ENCODE measurements at regions not wholly inside any gene's neighbourhood (a gene's known extent, or its start where the extent isn't known, plus 50 kb on each side); places are given as distances from the start of the nearest gene placed in this dataset.

- WGBS (ENCODE audit: low lambda C conversion rate) = no CpG with 5 or more reads among the region's 1 CpG
- in situ Hi-C loops (cut with HindIII; ENCODE audit: extremely low pct_ligation_motif_present, low pct_unique_long_range_greater_than_20kb) (no loop called here), intact Hi-C loops (cut with micrococcal nuclease; ENCODE audit: unreplicated experiment) (no loop called here)
- Histone ChIP-seq H3K9ac (ENCODE audit: insufficient read depth, low read depth, low read length) (no peak overlapping the region), H3K27ac (ENCODE audit: extremely low read length, insufficient read depth, low read length) (no peak overlapping the region), H3K4me3 (replicated peaks in 1 of 3; ENCODE audit: insufficient read depth in 1 of 3, low read depth in 2 of 3, low read length in 3 of 3) (no peak overlapping the region), H3K9me3 (ENCODE audit: low read length) (no peaks in the 10 kb centered on the region; the same call in 1 of the 2 replicates), H3K36me3 (replicated peaks in 1 of 2; ENCODE audit: control insufficient read depth in 1 of 2, insufficient read depth in 2 of 2, low read length in 2 of 2) (no peaks in the 10 kb centered on the region), H3K4me2 (ENCODE audit: low read depth, low read length) (no peak overlapping the region), H2AFZ (ENCODE audit: low read length) (no peak overlapping the region), H3K79me2 (ENCODE audit: insufficient read depth, low read length) (no peaks in the 10 kb centered on the region), H4K20me1 (ENCODE audit: insufficient read depth, low read length) (no peaks in the 10 kb centered on the region), H3K4me1 (ENCODE audit: insufficient read depth, low read length) (no peaks in the 10 kb centered on the region), H3K27me3 (ENCODE audit: control insufficient read depth in 1 of 2, insufficient read depth in 2 of 2, low read length in 2 of 2) (no peaks in the 10 kb centered on the region)
- ChIA-PET POLR2A (no interaction called here), CTCF (ENCODE audit: low intra/inter-chr PET ratio, low total read pairs) (no interaction called here)
- TF ChIP-seq ZNF431 (CRISPR knock-in tag; IDR thresholded peaks at IDR 0.05; ENCODE audit: borderline replicate concordance, low read depth) (no peak), MEIS1 (CRISPR knock-in tag; IDR thresholded peaks at IDR 0.05; ENCODE audit: borderline replicate concordance) (no peak), NFYB (CRISPR knock-in tag; IDR thresholded peaks at IDR 0.05) (no peak)
- TF ChIP-seq, protein P1, sequence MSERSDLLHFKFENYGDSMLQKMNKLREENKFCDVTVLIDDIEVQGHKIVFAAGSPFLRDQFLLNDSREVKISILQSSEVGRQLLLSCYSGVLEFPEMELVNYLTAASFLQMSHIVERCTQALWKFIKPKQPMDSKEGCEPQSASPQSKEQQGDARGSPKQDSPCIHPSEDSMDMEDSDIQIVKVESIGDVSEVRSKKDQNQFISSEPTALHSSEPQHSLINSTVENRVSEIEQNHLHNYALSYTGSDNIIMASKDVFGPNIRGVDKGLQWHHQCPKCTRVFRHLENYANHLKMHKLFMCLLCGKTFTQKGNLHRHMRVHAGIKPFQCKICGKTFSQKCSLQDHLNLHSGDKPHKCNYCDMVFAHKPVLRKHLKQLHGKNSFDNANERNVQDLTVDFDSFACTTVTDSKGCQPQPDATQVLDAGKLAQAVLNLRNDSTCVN (CRISPR knock-in tag; IDR thresholded peaks at IDR 0.05; ENCODE audit: borderline replicate concordance) = no peak
- BruUV-seq (replicated peaks) = no TSS peak
- FAIRE-seq (no peak), ATAC-seq (no peak), DNase-seq (ENCODE audit: low spot score) (no peak)
These were observed 405.3 kb downstream of the MBD2 start for GRCh38 chr18:53819174-53819573.

DNA sequence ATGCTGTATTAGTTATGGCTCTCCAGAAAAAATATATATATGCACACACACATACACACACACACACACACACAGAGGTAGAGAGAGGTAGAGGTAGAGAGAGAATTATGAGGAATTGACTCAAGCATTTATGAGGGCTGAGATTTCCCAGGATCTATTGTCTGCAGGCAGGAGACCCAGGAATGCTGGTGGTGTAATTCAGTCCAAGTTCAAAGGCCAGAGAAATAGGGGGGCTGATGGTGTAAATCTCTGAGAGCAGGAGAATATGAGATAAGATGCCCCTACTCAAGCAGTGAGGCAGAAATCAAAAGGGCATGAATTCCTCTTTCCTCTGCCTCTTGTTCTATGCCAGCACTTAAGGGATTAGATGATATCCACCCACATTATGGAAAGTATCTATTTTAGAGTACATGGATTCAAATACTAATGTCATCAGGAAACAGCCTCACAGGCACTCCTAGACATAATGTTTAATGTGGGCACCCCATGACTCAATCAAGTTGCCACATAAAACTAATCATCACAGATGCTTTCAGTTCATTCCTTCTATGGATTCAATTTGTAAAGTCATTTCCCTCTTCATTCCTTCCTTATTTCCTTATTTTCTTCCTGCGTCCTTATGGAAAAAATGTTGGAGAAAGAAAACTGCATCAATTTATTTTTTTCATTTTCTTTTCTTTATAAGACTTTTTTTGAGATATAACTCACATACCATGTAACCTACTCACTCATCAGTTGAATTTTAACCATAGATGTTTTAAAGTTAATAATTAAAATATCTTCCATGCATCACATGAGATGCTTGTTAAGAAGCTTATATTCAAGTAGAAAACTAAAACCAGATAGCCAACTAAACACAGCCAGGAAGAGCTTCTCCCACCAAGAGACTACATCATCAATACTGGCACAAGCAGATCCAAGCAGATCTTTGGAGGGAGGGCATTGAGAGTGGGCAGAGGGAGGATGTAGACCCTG lies 406.2 kb downstream of the MBD2 start:
- ATAC-seq = no peak
- Histone ChIP-seq H3K36me3 (replicated peaks in 1 of 2; ENCODE audit: control insufficient read depth in 1 of 2, insufficient read depth in 2 of 2, low read length in 2 of 2) (no peaks in the 10 kb centered on the region), H3K27ac (ENCODE audit: extremely low read length, insufficient read depth, low read length) (no peak overlapping the region), H3K4me3 (replicated peaks in 1 of 3; ENCODE audit: insufficient read depth in 1 of 3, low read depth in 2 of 3, low read length in 3 of 3) (no peak overlapping the region), H3K4me1 (ENCODE audit: insufficient read depth, low read length) (no peaks in the 10 kb centered on the region), H3K4me2 (ENCODE audit: low read depth, low read length) (no peak overlapping the region), H2AFZ (ENCODE audit: low read length) (no peak overlapping the region), H3K79me2 (ENCODE audit: insufficient read depth, low read length) (no peaks in the 10 kb centered on the region), H3K9ac (ENCODE audit: insufficient read depth, low read depth, low read length) (no peak overlapping the region), H4K20me1 (ENCODE audit: insufficient read depth, low read length) (no peaks in the 10 kb centered on the region), H3K9me3 (ENCODE audit: low read length) (no peaks in the 10 kb centered on the region; the same call in 1 of the 2 replicates), H3K27me3 (ENCODE audit: control insufficient read depth in 1 of 2, insufficient read depth in 2 of 2, low read length in 2 of 2) (no peaks in the 10 kb centered on the region)
- 2% methylated on average over 1 of the region's 1 CpG for WGBS (ENCODE audit: low lambda C conversion rate)
- FAIRE-seq = no peak
- DNase-seq (ENCODE audit: low spot score) = no peak
- in situ Hi-C loops (cut with HindIII; ENCODE audit: extremely low pct_ligation_motif_present, low pct_unique_long_range_greater_than_20kb) = no loop called here
- intact Hi-C loops (cut with micrococcal nuclease; ENCODE audit: unreplicated experiment) = no loop called here
- ChIA-PET POLR2A (no interaction called here), CTCF (ENCODE audit: low intra/inter-chr PET ratio, low total read pairs) (no interaction called here)
- BruUV-seq (replicated peaks) = no TSS peak
- TF ChIP-seq SP5 (CRISPR knock-in tag; IDR thresholded peaks at IDR 0.05; ENCODE audit: borderline replicate concordance, low read depth) (no peak), SMARCE1 (IDR thresholded peaks at IDR 0.05; ENCODE audit: borderline replicate concordance) (no peak), ZNF124 (CRISPR knock-in tag; IDR thresholded peaks at IDR 0.05) (no peak), ZBTB34 (CRISPR knock-in tag; IDR thresholded peaks at IDR 0.05) (no peak), ZNF468 (CRISPR knock-in tag; IDR thresholded peaks at IDR 0.05) (no peak), GLMP (CRISPR knock-in tag; IDR thresholded peaks at IDR 0.05; ENCODE audit: borderline replicate concordance) (no peak)
- TF ChIP-seq, protein P2, sequence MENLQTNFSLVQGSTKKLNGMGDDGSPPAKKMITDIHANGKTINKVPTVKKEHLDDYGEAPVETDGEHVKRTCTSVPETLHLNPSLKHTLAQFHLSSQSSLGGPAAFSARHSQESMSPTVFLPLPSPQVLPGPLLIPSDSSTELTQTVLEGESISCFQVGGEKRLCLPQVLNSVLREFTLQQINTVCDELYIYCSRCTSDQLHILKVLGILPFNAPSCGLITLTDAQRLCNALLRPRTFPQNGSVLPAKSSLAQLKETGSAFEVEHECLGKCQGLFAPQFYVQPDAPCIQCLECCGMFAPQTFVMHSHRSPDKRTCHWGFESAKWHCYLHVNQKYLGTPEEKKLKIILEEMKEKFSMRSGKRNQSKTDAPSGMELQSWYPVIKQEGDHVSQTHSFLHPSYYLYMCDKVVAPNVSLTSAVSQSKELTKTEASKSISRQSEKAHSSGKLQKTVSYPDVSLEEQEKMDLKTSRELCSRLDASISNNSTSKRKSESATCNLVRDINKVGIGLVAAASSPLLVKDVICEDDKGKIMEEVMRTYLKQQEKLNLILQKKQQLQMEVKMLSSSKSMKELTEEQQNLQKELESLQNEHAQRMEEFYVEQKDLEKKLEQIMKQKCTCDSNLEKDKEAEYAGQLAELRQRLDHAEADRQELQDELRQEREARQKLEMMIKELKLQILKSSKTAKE (CRISPR knock-in tag; IDR thresholded peaks at IDR 0.05; ENCODE audit: borderline replicate concordance) = no peak

Data from HepG2 (cell line).